GM23338 (cell line): ENCODE measurements at regions not wholly inside any gene's neighbourhood (a gene's known extent, or its start where the extent isn't known, plus 50 kb on each side); places are given as distances from the start of the nearest gene placed in this dataset.

Experiments used
- ATAC-seq: fragments of 200-7000 bp; cut with Tn5 transposase; 3 replicates; pipeline ENCODE4 v1.9.1; 2020
- DNase-seq: peaks from one replicate; pipeline ENCODE4 v3.0.0-alpha.2; 2015; ENCODE audit warnings: low spot score
- H2AFZ ChIP-seq: fragments of 200-600 bp; sonication (generic); 2 replicates; pipeline ENCODE4 v1.8.0; 2016; ENCODE audit warnings: antibody characterized with exemption, mild to moderate bottlenecking, moderate library complexity
- H3F3A ChIP-seq: fragments of 200-600 bp; sonication (generic); replicated peaks from 2 replicates; pipeline ENCODE4 v1.8.0; 2017; ENCODE audit warnings: antibody characterized with exemption, mixed run types, low read depth
- H3K27ac ChIP-seq: fragments of 200-600 bp; sonication (generic); 2 replicates; pipeline ENCODE4 v1.6.1; 2016; ENCODE audit warnings: low read depth
- H3K27me3 ChIP-seq: fragments of 200-600 bp; sonication (generic); 2 replicates; pipeline ENCODE4 v1.8.0; 2016; ENCODE audit warnings: mild to moderate bottlenecking, mixed run types, moderate library complexity; ENCODE audit not compliant: insufficient read depth
- H3K36me3 ChIP-seq: fragments of 200-600 bp; sonication (generic); 2 replicates; pipeline ENCODE4 v1.8.0; 2016; ENCODE audit warnings: mild to moderate bottlenecking; ENCODE audit not compliant: insufficient read depth
- H3K4me1 ChIP-seq: fragments of 200-600 bp; sonication (generic); 2 replicates; pipeline ENCODE4 v1.8.0; 2016; ENCODE audit warnings: mild to moderate bottlenecking, moderate library complexity; ENCODE audit not compliant: insufficient read depth
- H3K4me2 ChIP-seq: fragments of 200-600 bp; sonication (generic); 2 replicates; pipeline ENCODE4 v1.7.1; 2017; ENCODE audit warnings: mixed run types
- H3K4me3 ChIP-seq: fragments of 200-600 bp; sonication (generic); 2 replicates; pipeline ENCODE4 v1.6.1; 2016; ENCODE audit warnings: mixed run types
- H3K79me2 ChIP-seq: fragments of 200-600 bp; sonication (generic); replicated peaks from 2 replicates; pipeline ENCODE4 v1.8.0; 2017; ENCODE audit warnings: mild to moderate bottlenecking; ENCODE audit not compliant: insufficient read depth
- H3K9me2 ChIP-seq: fragments of 200-600 bp; sonication (generic); 2 replicates; pipeline ENCODE4 v1.8.0; 2017; ENCODE audit not compliant: insufficient read depth
- H4K20me1 ChIP-seq: fragments of 200-600 bp; sonication (generic); replicated peaks from 2 replicates; pipeline ENCODE4 v1.8.0; 2017; ENCODE audit warnings: mild to moderate bottlenecking; ENCODE audit not compliant: insufficient read depth
- H3K27ac Mint-ChIP-seq: 2 replicates; pipeline ENCODE4 v1.8.0; 2020; ENCODE audit warnings: inconsistent platforms, mild to moderate bottlenecking, moderate library complexity, mixed read lengths
- H3K27me3 Mint-ChIP-seq: 3 replicates; pipeline ENCODE4 v1.8.0; 2022; ENCODE audit warnings: low read depth, mild to moderate bottlenecking, moderate library complexity, mixed read lengths, inconsistent platforms; ENCODE audit not compliant: insufficient read depth, poor library complexity
- H3K36me3 Mint-ChIP-seq: 3 replicates; pipeline ENCODE4 v1.8.0; 2021; ENCODE audit warnings: low read depth, mild to moderate bottlenecking, inconsistent platforms, moderate library complexity, mixed read lengths
- H3K4me1 Mint-ChIP-seq: 3 replicates; pipeline ENCODE4 v1.8.0; 2020; ENCODE audit warnings: mild to moderate bottlenecking, inconsistent platforms, mixed read lengths
- H3K4me3 Mint-ChIP-seq: 3 replicates; pipeline ENCODE4 v1.8.0; 2021; ENCODE audit warnings: moderate library complexity, mild to moderate bottlenecking, inconsistent platforms, mixed read lengths
- H3K9me3 Mint-ChIP-seq: 3 replicates; pipeline ENCODE4 v1.8.0; 2020; ENCODE audit warnings: moderate library complexity, mild to moderate bottlenecking, inconsistent platforms, mixed read lengths
- CREB1 ChIP-seq: fragments of 250-450 bp; sonication (Bioruptor Pico); IDR thresholded peaks from 2 replicates; pipeline ENCODE4 v1.5.0; 2020; ENCODE audit warnings: low read depth, mild to moderate bottlenecking, moderate library complexity
- CTCF ChIP-seq, 2 experiments: fragments of 200-600 bp in 1 of 2; sonication (generic) in 1 of 2; conservative IDR thresholded peaks; 2 replicates each; pipeline versions ENCODE4 v1.5.1 to v1.6.1; 2016 to 2017; ENCODE audit warnings: antibody characterized with exemption in 2 of 2, low read depth in 2 of 2, mild to moderate bottlenecking in 2 of 2, moderate library complexity in 1 of 2
- ETS1 ChIP-seq: IDR thresholded peaks from 2 replicates; pipeline ENCODE4 v1.6.1; 2016; ENCODE audit warnings: antibody characterized with exemption
- EZH2 ChIP-seq: fragments of 200-600 bp; sonication (generic); IDR thresholded peaks from one replicate; pipeline ENCODE4 v1.8.0; 2017; ENCODE audit warnings: antibody characterized with exemption, mild to moderate bottlenecking, low read depth; ENCODE audit not compliant: unreplicated experiment
- EZH2phosphoT487 ChIP-seq: fragments of 200-600 bp; sonication (generic); IDR thresholded peaks from one replicate; pipeline ENCODE4 v1.8.1; 2018; ENCODE audit warnings: antibody characterized with exemption; ENCODE audit not compliant: unreplicated experiment
- JUNB ChIP-seq: IDR thresholded peaks from one replicate; pipeline ENCODE4 v1.6.1; 2016; ENCODE audit warnings: antibody characterized with exemption; ENCODE audit not compliant: unreplicated experiment
- NANOG ChIP-seq: IDR thresholded peaks from 2 replicates; pipeline ENCODE4 v1.6.1; 2016; ENCODE audit warnings: antibody characterized with exemption, borderline replicate concordance
- POLR2AphosphoS5 ChIP-seq: IDR thresholded peaks from 2 replicates; pipeline ENCODE4 v1.6.1; 2016; ENCODE audit warnings: antibody characterized with exemption, low read depth
- STAT1 ChIP-seq: IDR thresholded peaks from one replicate; pipeline ENCODE4 v1.6.1; 2016; ENCODE audit warnings: antibody characterized with exemption; ENCODE audit not compliant: unreplicated experiment
- ZNF114 ChIP-seq: fragments of 250-450 bp; sonication (Bioruptor Pico); IDR thresholded peaks from 2 replicates; pipeline ENCODE4 v1.5.0; 2020; ENCODE audit warnings: mild to moderate bottlenecking, moderate library complexity
- ZNF331 ChIP-seq: fragments of 250-450 bp; sonication (Bioruptor Pico); IDR thresholded peaks from 2 replicates; pipeline ENCODE4 v1.5.0; 2020; ENCODE audit warnings: low read depth, mild to moderate bottlenecking, moderate library complexity
- ZNF462 ChIP-seq: fragments of 250-450 bp; sonication (Bioruptor Pico); IDR thresholded peaks from 2 replicates; pipeline ENCODE4 v1.5.0; 2020; ENCODE audit warnings: mild to moderate bottlenecking, moderate library complexity

GRCh38 chr12:74608231-74608775, 70.7 kb downstream of the ATXN7L3B start:
- H3F3A ChIP-seq, result no peaks in the 10 kb centered on the region
- H3K36me3 Mint-ChIP-seq, result no peaks in the 10 kb centered on the region
- no peaks in the 10 kb centered on the region for H3K27me3 Mint-ChIP-seq
- H3K27ac ChIP-seq, result no peak overlapping the region
- H3K27ac Mint-ChIP-seq, result no peak overlapping the region
- TF ChIP-seq JUNB, result no peak
- TF ChIP-seq EZH2, result no peak
- TF ChIP-seq ZNF331, result no peak
- TF ChIP-seq STAT1, result no peak
- TF ChIP-seq ZNF114 (CRISPR knock-in tag), result no peak
- TF ChIP-seq POLR2AphosphoS5, result no peak
- no peak for TF ChIP-seq EZH2phosphoT487
- no peak for TF ChIP-seq NANOG
- no peak for TF ChIP-seq ETS1
- TF ChIP-seq CREB1, result no peak
- H3K9me3 Mint-ChIP-seq, result no peaks in the 10 kb centered on the region
- ATAC-seq (no peak), DNase-seq (no peak)
- H3K79me2 ChIP-seq, result no peaks in the 10 kb centered on the region
- H3K4me1 ChIP-seq, result no peaks in the 10 kb centered on the region
- no peak overlapping the region for H3K4me3 ChIP-seq
- no peaks in the 10 kb centered on the region for H3K4me1 Mint-ChIP-seq
- no peaks in the 10 kb centered on the region for H3K9me2 ChIP-seq
- no peak overlapping the region for H2AFZ ChIP-seq
- H3K4me2 ChIP-seq, result no peak overlapping the region
- no peak overlapping the region for H3K4me3 Mint-ChIP-seq
- H4K20me1 ChIP-seq, result no peaks in the 10 kb centered on the region
- no peaks in the 10 kb centered on the region for H3K27me3 ChIP-seq
- no peaks in the 10 kb centered on the region for H3K36me3 ChIP-seq

- no peaks in the 10 kb centered on the region for H3K9me2 ChIP-seq
- Mint-ChIP-seq H3K36me3 (no peaks in the 10 kb centered on the region), H3K27ac (no peak overlapping the region), H3K9me3 (no peaks in the 10 kb centered on the region), H3K4me3 (no peak overlapping the region), H3K4me1 (no peaks in the 10 kb centered on the region), H3K27me3 (no peaks in the 10 kb centered on the region)
- ATAC-seq, result no peak
- H3K79me2 ChIP-seq, result no peaks in the 10 kb centered on the region
- no peak overlapping the region for H3K4me3 ChIP-seq
- H4K20me1 ChIP-seq, result no peaks in the 10 kb centered on the region
- no peaks in the 10 kb centered on the region for H3K4me1 ChIP-seq
- no peak overlapping the region for H3K27ac ChIP-seq
- H3K27me3 ChIP-seq, result no peaks in the 10 kb centered on the region
- no peak for DNase-seq
- H3K4me2 ChIP-seq, result no peak overlapping the region
- no peak overlapping the region for H2AFZ ChIP-seq
- H3F3A ChIP-seq, result no peaks in the 10 kb centered on the region
- H3K36me3 ChIP-seq, result no peaks in the 10 kb centered on the region
- TF ChIP-seq POLR2AphosphoS5, result no peak
- TF ChIP-seq JUNB, result no peak
- no peak for TF ChIP-seq STAT1
- TF ChIP-seq NANOG, result no peak
- TF ChIP-seq ZNF114 (CRISPR knock-in tag), result no peak
- TF ChIP-seq ETS1, result no peak
- TF ChIP-seq ZNF462 (CRISPR knock-in tag), result no peak
- TF ChIP-seq CTCF (conservative IDR thresholded peaks at IDR 0.05; ENCODE audit: low read depth in 2 of 2), result no peak
Observed at GRCh38 chr12:74610711-74611110, 73.1 kb downstream of the ATXN7L3B start.
